GM19351 (cell line): ENCODE measurements at regions not wholly inside any gene's neighbourhood (a gene's known extent, or its start where the extent isn't known, plus 50 kb on each side); places are given as distances from the start of the nearest gene placed in this dataset.

Experiments
- ATAC-seq: cut with Tn5 transposase; IDR thresholded peaks from one replicate; pipeline ENCODE4 v1.9.1; 2021; ENCODE audit warnings: mild to moderate bottlenecking, moderate library complexity; ENCODE audit not compliant: unreplicated experiment

DNA sequence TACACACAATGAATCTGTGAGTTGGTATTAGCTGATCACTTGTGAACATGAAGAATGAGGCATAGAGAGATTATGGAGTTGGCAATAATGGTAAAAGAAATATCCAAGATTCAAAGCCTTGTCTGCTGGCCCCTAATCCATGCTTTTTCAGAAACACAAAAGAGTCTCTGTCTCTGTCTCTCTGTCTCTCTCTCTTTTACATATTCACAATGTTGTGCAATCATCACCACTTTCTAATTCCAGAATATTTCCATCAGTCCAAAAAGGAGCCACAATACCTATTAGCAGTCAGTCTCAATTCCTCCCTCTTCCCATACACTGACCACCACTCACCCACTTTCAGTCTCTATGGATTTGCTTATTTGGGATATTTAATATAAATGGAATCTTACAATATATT, 370.1 kb upstream of the CDH8 start:
- no peak for ATAC-seq

DNA sequence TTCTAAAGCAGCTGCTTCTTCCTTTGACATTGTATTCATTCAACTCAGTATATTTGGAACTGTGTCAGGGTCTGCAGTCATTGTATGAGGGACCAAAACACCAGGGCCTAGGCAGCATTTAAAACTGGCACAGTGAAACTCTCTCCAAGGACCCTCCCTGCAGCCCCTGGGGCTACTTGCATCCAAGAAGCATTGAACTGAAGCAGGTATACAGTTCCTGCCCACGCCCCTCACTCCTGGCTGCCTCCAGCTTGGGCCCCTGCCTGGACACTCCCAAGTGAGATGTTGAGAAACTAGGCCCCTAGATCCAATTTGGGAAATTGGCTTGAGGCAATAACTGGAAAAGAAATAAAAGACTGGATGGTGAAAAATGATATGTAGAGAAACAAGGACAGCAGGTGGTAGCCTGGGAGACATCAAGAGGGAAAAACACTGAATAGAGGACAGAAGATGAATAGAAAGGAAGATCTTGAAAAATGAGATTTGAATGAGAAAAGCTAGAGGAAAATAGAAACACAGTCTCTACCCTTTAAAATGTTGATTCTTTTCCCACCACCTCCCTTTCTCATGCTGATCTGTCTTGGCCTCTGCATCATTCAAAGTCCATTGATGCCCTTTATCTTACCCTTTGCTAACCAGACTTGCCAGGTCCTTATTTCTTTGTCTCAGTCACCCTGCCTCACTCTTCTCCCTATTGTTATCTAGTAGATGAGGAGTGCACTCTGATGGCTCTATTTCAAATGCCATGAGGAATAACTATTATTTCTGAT, 368.8 kb upstream of the CDH8 start:
- ATAC-seq = no peak

DNA sequence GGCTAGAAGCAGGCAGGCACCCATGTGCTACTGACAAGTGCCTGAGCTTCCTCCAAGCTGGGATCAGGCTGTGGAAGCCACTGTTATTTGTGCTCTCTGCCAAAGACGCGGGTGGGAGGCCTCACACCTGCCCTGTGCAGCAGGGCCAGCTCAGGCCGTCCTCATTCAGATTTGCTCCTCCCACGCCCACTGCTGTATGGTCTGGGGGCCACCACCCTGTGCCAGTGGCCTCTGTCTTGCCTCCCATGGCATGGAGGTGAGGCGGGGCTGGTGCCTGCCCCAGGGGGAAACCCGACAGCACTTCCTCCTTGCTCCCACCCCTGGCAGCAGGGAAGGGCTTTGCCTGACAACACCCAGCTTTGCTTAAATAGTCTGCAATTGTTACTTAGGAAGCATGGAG, 356.5 kb upstream of the CDH8 start:
- no peak for ATAC-seq

DNA sequence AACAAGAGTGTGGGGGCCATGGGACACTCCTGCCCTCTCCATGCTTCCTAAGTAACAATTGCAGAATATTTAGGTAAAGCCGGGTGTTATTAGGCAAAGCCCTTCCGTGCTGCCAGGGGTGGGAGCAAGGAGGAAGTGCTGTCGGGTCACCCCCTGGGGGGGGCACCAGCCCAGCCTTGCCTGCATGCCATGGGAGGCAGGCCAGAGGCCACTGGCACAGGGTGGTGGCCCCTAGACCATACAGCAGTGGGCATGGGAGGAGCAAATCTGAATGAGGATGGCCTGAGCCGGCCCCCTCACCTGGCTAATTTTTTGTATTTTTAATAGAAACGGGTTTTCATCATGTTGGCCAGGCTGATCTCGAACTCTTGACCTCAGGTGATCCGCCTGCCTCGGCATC, 355.7 kb upstream of the CDH8 start:
- ATAC-seq = no peak

DNA sequence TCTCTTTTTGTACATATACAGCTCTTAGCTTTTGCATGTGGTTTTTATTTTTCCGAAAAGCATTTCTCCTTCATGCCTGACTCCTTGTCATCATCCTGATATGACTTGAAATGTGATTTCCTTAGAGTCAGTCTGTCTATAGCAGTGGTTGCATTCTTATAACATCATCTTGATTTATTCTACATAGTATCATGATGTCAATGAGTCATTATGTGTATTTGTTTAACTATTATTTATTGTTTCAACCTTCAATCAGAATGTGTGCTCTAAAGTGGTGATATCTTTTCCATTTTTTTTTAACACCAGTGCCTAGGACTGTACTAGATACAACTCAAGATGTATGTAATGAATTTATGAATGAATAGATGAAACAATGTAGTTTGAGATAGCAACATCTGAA, 354.9 kb upstream of the CDH8 start:
- no peak for ATAC-seq

DNA sequence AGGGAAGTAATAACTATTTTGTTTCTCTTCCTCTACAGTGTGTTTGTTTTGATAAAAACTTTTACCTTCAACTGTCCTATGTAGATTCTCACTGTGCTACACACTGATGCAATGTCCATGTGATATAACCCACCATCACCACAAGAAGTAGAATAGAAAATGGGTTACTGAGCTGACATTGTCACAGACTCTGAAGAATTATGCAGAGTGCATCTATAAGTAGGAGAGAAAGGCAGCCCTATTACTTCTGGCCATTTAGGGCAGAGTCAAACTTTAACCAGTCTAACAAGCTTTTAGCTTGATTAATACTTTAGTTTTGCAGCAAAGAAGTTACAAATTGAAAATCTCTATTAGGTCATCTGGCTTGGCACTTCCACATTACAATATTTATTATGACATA, 354.0 kb upstream of the CDH8 start:
- ATAC-seq = no peak

DNA sequence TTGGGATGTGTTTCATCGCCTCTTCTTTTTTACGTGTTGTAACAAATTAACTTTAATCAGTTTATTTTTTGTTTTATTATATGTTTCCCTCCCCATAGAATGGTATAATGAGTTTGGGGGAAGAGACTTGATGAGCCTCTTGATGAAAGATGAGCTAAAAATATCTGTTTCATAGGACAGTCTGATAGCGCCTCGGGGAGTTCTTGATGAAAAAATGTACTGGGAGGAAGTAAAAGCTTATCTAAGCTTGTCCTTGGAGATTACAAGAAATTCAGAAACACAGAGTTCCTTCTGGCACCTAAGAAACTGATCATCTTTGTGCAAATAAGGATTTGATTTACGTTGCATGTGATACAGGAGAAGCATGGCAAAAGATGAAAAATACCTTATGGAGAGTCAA, 350.2 kb upstream of the CDH8 start:
- ATAC-seq = no peak

DNA sequence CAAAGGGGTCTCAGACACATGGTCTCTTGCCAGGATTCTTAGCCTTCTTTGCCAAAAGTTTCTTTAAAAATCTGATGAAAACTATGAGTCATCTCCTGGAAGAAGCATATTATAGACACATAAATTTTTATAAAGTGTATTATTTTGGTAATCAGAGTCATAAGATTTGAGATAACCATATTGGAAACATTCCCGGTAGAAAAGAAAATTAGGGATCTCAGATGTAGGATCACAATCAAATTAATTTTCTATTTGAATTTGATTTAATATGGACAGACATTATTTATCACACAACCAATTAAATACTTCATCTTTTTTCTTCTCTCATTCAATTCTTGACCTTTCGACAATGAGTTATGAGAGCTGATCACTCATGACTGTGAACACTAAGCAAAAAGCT, 347.7 kb upstream of the CDH8 start:
- no peak for ATAC-seq

DNA sequence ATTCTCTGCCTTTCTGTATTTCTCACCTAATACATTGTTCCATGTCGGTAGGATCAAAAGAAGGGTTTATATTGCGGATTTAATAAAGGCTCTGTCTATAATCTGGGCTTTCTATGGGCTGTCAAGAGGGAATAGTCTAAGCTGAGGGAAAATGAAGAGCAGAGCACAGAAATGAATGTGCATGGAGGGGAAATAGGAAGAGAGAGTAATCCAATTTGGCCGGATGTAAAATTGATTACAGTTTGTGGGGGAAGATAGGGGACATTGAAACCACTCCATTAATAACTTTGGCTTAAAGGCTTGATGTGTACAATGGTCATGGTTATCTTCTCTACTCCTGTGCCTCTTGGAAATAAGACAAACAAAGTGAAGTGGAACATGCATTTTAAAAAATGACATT, 334.2 kb upstream of the CDH8 start:
- no peak for ATAC-seq

DNA sequence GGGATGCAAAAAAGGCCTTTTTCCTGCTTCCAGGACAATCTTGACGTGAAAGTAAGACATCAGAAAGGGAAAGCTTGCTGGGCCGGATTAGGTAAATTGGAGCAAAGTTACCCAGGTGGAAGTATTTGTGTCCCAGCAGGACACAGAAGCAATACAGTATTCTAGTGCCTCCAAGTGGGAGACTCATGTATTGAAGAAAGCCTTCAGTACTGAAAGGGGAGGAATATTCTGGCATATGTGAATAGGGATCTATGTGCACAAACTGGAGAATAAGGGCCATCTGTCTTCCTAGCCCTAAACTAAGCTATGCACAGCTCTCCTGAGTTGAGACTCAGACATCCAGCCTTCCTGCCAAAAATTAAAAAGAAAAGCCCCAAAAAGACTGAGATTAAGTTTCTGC, 327.3 kb upstream of the CDH8 start:
- no peak for ATAC-seq

DNA sequence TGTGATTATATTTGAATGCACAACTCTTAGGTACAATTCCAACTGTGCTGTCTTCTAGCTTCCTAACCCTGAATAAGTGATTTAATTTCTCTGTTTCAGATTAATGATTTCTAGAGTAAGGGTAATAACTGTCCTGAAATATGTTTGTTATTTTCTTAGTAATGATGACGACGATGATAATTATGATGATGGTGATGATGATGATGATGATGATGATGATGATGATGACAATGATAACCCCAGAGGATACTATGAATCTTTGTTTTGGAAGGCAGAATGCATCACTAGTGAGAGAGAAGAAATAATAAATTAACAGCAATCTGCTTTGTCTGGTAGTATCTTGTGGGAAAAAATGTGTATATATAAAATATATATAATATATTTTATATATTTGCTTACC, 317.1 kb upstream of the CDH8 start:
- no peak for ATAC-seq

DNA sequence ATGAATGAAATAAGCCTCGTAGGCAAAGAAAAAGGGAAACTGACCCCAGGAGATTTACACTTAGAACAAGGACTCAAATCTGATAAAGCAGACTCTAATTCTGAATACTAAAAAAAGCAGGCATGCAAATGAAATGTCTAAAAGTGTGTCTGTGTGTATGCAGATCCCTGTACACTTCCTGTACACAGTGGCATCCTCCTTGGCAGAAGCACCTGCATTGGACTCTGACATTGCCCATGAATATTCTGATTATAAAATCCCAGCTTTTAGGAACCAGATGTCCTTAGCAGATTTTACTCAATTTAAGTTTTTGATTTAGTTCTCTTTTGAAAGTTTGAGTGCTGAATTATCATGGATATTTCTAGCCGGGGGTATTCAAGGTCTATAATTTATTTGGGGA, 306.0 kb upstream of the CDH8 start:
- ATAC-seq = no peak

DNA sequence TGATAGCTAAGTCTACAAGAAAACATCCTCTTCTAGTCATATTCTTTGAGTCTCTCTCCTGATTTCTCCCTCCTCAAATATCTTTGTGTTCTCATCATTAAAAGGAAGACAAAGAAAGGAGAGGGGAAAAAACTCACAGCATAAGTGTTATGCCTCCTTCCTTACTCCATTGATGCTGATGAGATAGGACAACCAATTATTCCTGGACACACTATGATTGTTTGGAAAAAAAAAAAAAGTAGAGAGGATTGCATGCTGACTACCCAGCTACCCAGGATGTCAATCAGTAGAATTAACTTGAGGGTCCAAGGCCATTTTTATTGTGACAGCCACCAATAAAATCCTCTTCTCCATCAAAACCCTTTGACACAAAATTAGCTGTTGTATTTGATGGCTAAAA, 299.1 kb upstream of the CDH8 start:
- no peak for ATAC-seq

DNA sequence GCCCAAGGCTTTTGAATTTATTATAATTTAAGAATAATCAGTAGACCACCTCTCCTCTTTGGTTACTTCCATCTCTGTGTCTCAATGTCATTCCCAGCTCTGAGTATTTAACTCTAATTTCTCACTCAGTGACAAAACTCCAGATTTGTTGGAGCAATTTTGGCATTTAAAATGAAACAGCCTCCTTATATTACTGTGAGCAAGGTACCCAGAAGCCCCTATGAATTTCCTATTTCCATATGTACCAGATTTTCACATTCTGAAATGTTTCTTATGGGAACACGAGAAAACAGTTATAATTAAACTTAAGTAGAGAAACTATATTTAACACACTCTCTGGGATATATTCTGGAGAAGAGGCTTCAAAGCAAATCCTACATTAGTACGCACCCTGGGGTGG, 285.4 kb upstream of the CDH8 start:
- ATAC-seq = no peak

DNA sequence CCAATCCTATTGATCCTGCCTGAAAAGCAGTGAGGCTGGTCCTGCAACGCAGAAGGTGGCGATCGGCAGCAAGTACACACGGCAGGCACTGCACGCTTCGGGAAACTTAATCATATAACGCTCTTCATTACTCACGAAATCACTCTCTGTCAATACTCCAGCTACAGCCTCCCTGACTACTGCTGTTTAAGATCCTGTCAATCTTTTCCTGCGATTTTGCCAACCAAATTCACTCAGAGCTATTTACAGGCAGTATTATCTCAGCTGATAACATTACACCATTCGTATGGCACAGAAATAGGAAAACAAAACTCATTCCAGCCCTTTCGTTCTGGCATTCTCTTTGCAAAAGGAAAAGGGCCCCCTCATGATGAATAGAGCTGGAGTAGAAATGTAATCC, 262.4 kb upstream of the CDH8 start:
- no peak for ATAC-seq

DNA sequence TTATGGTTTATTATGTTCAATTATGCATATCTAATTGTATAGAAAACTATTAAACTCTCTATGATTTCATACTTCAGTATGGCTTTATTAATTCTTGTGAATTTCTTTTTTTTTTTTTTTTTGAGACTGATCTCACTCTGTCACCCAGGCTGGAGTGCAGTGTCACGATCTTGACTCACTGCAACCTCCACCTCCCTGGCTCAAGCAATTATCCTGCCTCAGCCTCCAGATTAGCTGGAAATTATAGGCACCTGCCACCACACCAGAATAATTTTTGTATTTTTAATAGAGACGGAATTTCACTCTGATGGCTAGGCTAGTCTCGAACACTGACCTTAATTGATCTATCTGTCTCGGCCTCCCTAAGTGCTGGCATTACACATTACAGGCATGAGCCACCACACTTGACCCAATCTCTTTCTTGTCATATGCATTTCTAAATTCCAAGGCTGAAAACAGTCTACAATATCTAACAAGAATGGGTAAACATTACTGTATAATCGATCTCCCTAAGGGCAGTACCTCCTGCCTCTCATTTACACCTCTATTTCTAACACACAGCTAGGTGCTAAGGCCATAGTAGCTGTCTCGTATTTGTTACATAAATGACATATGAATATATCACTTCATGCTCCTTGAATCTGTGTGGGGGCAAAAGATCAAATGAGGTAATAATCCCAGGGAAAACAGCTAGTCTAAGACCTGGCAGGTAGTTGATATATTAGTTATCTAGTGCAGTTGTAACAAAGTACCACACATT, 258.2 kb upstream of the CDH8 start:
- no peak for ATAC-seq

DNA sequence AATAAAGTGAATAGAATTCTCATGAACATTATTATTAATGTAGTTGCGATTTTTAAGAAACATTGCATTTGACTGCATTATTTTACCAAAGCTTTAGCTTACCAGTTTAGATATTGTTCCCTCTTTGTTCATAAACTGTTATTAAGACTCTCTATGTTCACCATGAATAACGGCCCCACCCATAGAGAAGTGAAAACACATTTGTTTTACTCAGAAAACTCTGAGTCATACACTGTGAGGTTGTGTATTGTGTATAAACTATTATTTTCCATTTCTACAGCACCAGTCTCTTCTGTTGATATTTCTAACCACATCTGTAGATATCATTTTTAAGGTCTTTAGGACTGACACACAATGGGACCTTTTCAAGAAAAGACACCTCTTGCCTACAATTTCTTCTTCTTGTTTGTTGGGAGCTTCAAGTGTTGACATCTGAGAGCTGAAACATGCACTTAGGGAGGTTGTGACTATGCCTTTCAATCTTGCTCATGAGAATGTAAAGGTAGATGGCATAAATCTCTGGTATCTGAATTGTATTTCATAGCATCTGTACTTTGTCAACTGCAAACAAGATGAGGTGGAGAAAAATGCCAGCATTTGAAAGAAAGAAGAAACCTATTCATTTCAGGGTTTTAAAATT, 252.9 kb upstream of the CDH8 start:
- ATAC-seq = no peak

DNA sequence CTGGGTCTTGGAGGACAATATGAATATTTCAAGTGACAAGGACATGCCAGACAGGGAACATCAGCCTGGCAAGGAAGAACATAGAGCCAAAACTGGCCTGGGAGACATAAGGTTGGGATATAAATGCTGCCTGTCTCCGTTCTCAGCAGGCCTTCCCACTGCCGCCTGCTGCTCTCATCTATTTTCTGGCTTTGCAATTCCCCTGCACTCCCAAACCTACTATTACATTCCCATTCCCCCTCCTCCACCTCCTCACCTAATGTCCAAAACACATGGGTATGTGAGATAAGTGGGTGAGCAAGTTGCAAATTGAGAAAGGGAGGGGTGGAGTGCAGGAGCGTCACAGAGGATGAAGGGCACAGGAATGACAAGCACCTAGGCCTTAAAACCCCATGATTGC, 244.3 kb upstream of the CDH8 start:
- ATAC-seq = no peak

DNA sequence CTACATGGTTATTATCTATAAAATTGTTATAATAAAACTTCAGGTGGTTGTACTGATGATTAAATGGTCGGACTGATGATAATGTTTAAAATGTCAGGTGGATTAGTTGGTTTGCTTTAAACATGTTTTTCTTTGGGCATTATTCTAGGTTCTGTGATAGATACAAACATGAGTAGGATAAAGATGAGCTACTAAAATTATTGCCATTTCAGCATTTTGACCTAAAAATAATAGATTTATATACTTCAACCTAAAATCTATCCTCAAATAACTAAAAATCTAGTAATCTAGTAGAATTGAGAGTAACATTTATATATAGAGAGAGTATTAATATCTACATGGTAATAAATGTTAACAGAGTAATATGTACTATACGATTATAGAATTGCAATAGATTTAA, 241.7 kb upstream of the CDH8 start:
- ATAC-seq = no peak

DNA sequence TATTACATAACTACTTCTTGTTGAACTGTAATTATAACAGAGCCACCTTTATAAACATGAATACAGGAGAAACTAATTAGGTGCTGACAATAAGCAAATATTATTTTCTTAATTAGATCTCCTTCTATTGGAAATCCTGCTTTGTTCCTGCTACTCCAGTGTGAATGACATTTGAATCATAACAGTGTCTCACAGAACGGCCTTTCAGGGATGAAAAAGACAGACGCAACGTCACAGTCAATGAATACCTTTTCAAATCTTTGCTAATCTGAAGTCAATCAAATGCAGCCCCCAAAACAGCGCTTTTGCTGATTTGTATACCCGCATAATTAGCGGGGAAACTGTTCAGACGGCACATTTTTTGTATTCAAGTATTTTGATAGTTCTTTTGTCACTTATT, 240.4 kb upstream of the CDH8 start:
- no peak for ATAC-seq

DNA sequence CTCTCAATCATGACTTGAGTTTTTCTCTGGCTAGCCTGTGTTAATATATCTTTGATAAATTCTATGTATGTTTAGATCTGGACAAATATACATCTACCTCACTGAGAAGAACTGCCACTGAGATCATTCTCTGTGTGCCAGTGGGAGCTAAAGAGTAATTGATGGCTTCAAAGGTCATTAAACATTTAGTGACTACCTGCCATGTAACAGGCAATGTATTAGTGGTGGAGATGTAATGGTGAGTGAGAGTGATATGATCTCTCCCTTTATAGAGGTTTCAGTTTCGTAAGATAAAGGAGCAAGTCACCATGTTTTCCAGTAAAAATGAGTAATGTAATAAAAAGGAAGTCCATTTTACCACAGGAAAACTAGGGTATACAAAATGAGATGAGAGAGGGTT, 235.8 kb upstream of the CDH8 start:
- ATAC-seq = no peak

DNA sequence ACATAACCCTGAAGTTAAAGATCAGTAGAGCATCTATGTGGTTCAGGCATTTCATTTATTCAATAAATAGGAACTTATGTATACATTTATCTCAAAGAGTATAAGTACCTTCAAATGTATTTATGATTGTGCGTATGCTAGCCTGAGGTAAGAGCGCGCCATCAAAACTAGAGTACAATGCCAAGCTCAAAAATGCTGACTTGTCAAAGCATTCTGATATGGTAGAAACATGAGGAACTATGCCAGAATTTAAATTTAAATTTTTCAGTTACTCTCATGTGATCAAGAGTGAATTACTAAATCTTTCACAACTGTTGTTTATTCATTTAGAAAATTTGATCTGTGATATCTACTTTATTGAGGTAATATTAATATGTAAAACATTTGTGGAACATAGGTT, 225.5 kb upstream of the CDH8 start:
- no peak for ATAC-seq
